Transverse colon (tissue), 4 donors: ENCODE measurements at regions not wholly inside any gene's neighbourhood (a gene's known extent, or its start where the extent isn't known, plus 50 kb on each side); places are given as distances from the start of the nearest gene placed in this dataset.

ENCODE experiments used
- DNase-seq: peaks from one replicate; pipeline ENCODE4 v3.0.0-alpha.2; 2019
- H3K27ac ChIP-seq, 4 donors: fragments of 200-600 bp; sonication (generic); 2 replicates each; pipeline ENCODE4 v1.5.1; 2016 to 2018; ENCODE audit warnings: inconsistent platforms in 4 of 4
- H3K27me3 ChIP-seq: fragments of 200-600 bp; sonication (generic); 2 replicates; pipeline ENCODE4 v1.5.1; 2017; ENCODE audit warnings: inconsistent platforms
- H3K36me3 ChIP-seq, 4 donors: fragments of 200-600 bp; sonication (generic); 2 replicates each; pipeline ENCODE4 v1.5.1; 2017 to 2019; ENCODE audit warnings: inconsistent platforms in 4 of 4
- H3K4me1 ChIP-seq, 4 donors: fragments of 200-600 bp; sonication (generic); 2 replicates each; pipeline ENCODE4 v1.5.1; 2017 to 2020; ENCODE audit warnings: inconsistent platforms in 4 of 4
- H3K4me3 ChIP-seq, 4 donors: fragments of 200-600 bp; sonication (generic); 1 replicate in 1 of 4; 2 replicates in 3 of 4; pipeline versions ENCODE4 v1.5.1 to v1.6.1; 2017 to 2019; ENCODE audit warnings: inconsistent platforms in 4 of 4
- H3K9me3 ChIP-seq, 2 donors: fragments of 200-600 bp; sonication (generic); 2 replicates each; pipeline ENCODE4 v1.5.1; 2017 to 2019; ENCODE audit warnings: inconsistent platforms in 2 of 2
- CTCF ChIP-seq, 5 experiments: fragments of 200-600 bp in 3 of 5; fragments of 450-650 bp in 2 of 5; sonication (generic) in 3 of 5; IDR thresholded peaks; 1 replicate in 2 of 5; 2 replicates in 3 of 5; pipeline ENCODE4 v1.5.1; 2016 to 2017; ENCODE audit warnings: antibody characterized with exemption in 5 of 5, inconsistent platforms in 3 of 5, mild to moderate bottlenecking in 2 of 5, moderate library complexity in 1 of 5
- EP300 ChIP-seq: sonication (generic); formaldehyde crosslinking; IDR thresholded peaks from one replicate; pipeline ENCODE4 v1.6.1; 2017; ENCODE audit warnings: antibody characterized with exemption, low read depth
- POLR2A ChIP-seq: fragments of 450-650 bp; IDR thresholded peaks from one replicate; pipeline ENCODE4 v1.6.1; 2016; ENCODE audit warnings: antibody characterized with exemption, mild to moderate bottlenecking, moderate library complexity
- POLR2AphosphoS5 ChIP-seq, 3 donors: sonication (generic); formaldehyde crosslinking; IDR thresholded peaks; one replicate each; pipeline ENCODE4 v1.6.1; 2016; ENCODE audit warnings: antibody characterized with exemption in 3 of 3
- WGBS, 2 donors: methylation state at CpG; one replicate each; pipeline ENCODE4 v1.1.5; 2018; ENCODE audit warnings: low coverage in 1 of 2; 5-methylcytosine and 5-hydroxymethylcytosine counted together
- in situ Hi-C, 4 donors: fragments of 200-750 bp; cut with MboI; loops; one replicate each; pipeline versions ENCODE4 v1.15.0 to v1.15.1; 2017; ENCODE audit warnings: low sequenced_read_pairs in 3 of 4, low pct_ligation_motif_present in 1 of 4, low pct_unique_long_range_greater_than_20kb in 1 of 4
- intact Hi-C: fragments of 100-400 bp; cut with DNase I; formaldehyde crosslinking; loops from one replicate; pipeline ENCODE4 v1.15.1; 2023; ENCODE audit warnings: low total_unique reads

GRCh38 chr4:128572778-128573241 lies 236.7 kb upstream of the JADE1 start:
- H3K27ac ChIP-seq: peak overlapping the region in 1 of 4 donors; percentile 23
- peaks cover 0 to 29% (median 12%) of the 10 kb centered on the region in 4 donors for H3K4me1 ChIP-seq

GRCh38 chr4:128571747-128572146 lies 237.8 kb upstream of the JADE1 start:
- no peaks in the 10 kb centered on the region for H3K27me3 ChIP-seq
- H3K9me3 ChIP-seq: no peaks in the 10 kb centered on the region
- TF ChIP-seq POLR2A (no peak), EP300 (peak; percentile 14), POLR2AphosphoS5 (IDR thresholded peaks at IDR 0.05) (peak in 2 of 3 donors; percentile 47 to 57)
- intact Hi-C loops (loop anchor here (5.0 kb wide), 1 partner anchor 291 kb away; no protein-coding TSS in a partner anchor), in situ Hi-C loops (loop anchor here in 3 of 4 donors (10.0 to 25.0 kb wide), 5 partner anchors 109 to 516 kb away; partner anchors contain the start of genes PGRMC2 (in 2 of the 3), C4orf33 (in 1 of the 3), JADE1 (in 1 of the 3) and SCLT1 (in 1 of the 3))
- H3K27ac ChIP-seq: peak overlapping the region in 2 of 4 donors; percentile 23 to 25
- peaks cover 0 to 29% (median 12%) of the 10 kb centered on the region in 4 donors for H3K4me1 ChIP-seq
- DNase-seq: peak; percentile 17
- no peaks in the 10 kb centered on the region for H3K36me3 ChIP-seq
- H3K4me3 ChIP-seq: no peak overlapping the region

More at GRCh38 chr4:128572778-128573241, 236.7 kb upstream of the JADE1 start:
- Histone ChIP-seq H3K4me3 (no peak overlapping the region), H3K9me3 (no peaks in the 10 kb centered on the region), H3K27me3 (no peaks in the 10 kb centered on the region), H3K36me3 (no peaks in the 10 kb centered on the region)
- WGBS, 2 donors: 73 to 100% methylated on average over 2 to 3 of the region's 3 CpGs
- intact Hi-C loops: loop anchor here (5.0 kb wide), 1 partner anchor 289 kb away; no protein-coding TSS in a partner anchor
- in situ Hi-C loops: loop anchor here in 3 of 4 donors (10.0 to 25.0 kb wide), 5 partner anchors 111 to 514 kb away; partner anchors contain the start of genes PGRMC2 (in 2 of the 3), C4orf33 (in 1 of the 3), JADE1 (in 1 of the 3) and SCLT1 (in 1 of the 3)
- DNase-seq: no peak
- TF ChIP-seq POLR2AphosphoS5 (IDR thresholded peaks at IDR 0.05) (no peak), POLR2A (no peak), CTCF (IDR thresholded peaks at IDR 0.05) (no peak), EP300 (no peak)

- Histone ChIP-seq H3K4me3 (no peak overlapping the region), H3K9me3 (no peaks in the 10 kb centered on the region), H3K27me3 (no peaks in the 10 kb centered on the region), H3K4me1 (peaks cover 0 to 29% (median 12%) of the 10 kb centered on the region in 4 donors), H3K36me3 (no peaks in the 10 kb centered on the region), H3K27ac (peak overlapping the region in 2 of 4 donors; percentile 8 to 10)
- peak; percentile 20 for DNase-seq
- WGBS, 2 donors: 88 to 91% methylated on average over 5 to 6 of the region's 6 CpGs
- in situ Hi-C loops (loop anchor here in 3 of 4 donors (10.0 to 25.0 kb wide), 5 partner anchors 108 to 517 kb away; partner anchors contain the start of genes PGRMC2 (in 2 of the 3), C4orf33 (in 1 of the 3), JADE1 (in 1 of the 3) and SCLT1 (in 1 of the 3)), intact Hi-C loops (loop anchor here (5.0 kb wide), 1 partner anchor 292 kb away; no protein-coding TSS in a partner anchor)
- peak in 1 of 3 donors; percentile 34 for TF ChIP-seq POLR2AphosphoS5 (IDR thresholded peaks at IDR 0.05)
- TF ChIP-seq POLR2A: no peak
These were observed 239.0 kb upstream of the JADE1 start for GRCh38 chr4:128570387-128570975.

GRCh38 chr4:128566693-128567092 lies 242.8 kb upstream of the JADE1 start:
- H3K27me3 ChIP-seq: no peaks in the 10 kb centered on the region
- WGBS, 2 donors: 62% methylated on average over 2 of the region's 2 CpGs; no CpG with 5 or more reads in 1 of the 2 donors
- in situ Hi-C loops: loop anchor here (10.0 to 25.0 kb wide), 5 partner anchors 104 to 521 kb away; partner anchors contain the start of genes PGRMC2 (in 2 of the 4), C4orf33 (in 1 of the 4) and SCLT1 (in 1 of the 4)
- no peak overlapping the region for H3K4me3 ChIP-seq
- TF ChIP-seq EP300: no peak
- no peak for TF ChIP-seq CTCF (IDR thresholded peaks at IDR 0.05)
- no peak for TF ChIP-seq POLR2AphosphoS5 (IDR thresholded peaks at IDR 0.05)
- TF ChIP-seq POLR2A: no peak
- DNase-seq: no peak
- no peaks in the 10 kb centered on the region for H3K36me3 ChIP-seq
- H3K4me1 ChIP-seq: peaks cover 0 to 14% (median 5%) of the 10 kb centered on the region in 4 donors
- H3K9me3 ChIP-seq: no peaks in the 10 kb centered on the region
- no peak overlapping the region for H3K27ac ChIP-seq
- intact Hi-C loops: loop anchor here (5.0 to 10.0 kb wide), 4 partner anchors 88 to 528 kb away; partner anchors contain the start of genes C4orf33, JADE1 and SCLT1
